Bronchial epithelial cell (primary cell): ENCODE measurements at regions not wholly inside any gene's neighbourhood (a gene's known extent, or its start where the extent isn't known, plus 50 kb on each side); places are given as distances from the start of the nearest gene placed in this dataset.
"Not testable (repeated sequence)": the region's sequence is repeated elsewhere in the genome, so short reads cannot be mapped to it uniquely, and the experiment has no call there.

ENCODE experiments used
- DNase-seq: peaks from one replicate; pipeline ENCODE4 v3.0.0-alpha.2; 2010; ENCODE audit warnings: low read depth
- FAIRE-seq: peaks from 2 replicates; lab custom pipeline; 2011; peaks lifted over from hg19 to GRCh38; lab: Jason Lieb, UNC
- H3K27me3 ChIP-seq: 2 replicates; pipeline ENCODE4 v1.5.1; 2011; ENCODE audit warnings: low read length; ENCODE audit not compliant: control insufficient read depth, insufficient read depth
- H3K36me3 ChIP-seq: 2 replicates; pipeline ENCODE4 v1.5.1; 2011; ENCODE audit warnings: low read length; ENCODE audit not compliant: control insufficient read depth, insufficient read depth
- H3K4me3 ChIP-seq: 2 replicates; pipeline ENCODE4 v1.5.1; 2011; ENCODE audit warnings: mild to moderate bottlenecking, low read depth, low read length, control low read depth
- TF ChIP-seq, protein P1 (sequence below): IDR thresholded peaks from 2 replicates; pipeline ENCODE4 v1.5.1; 2011; ENCODE audit warnings: mild to moderate bottlenecking, moderate library complexity, low read length, control low read depth, inconsistent platforms; ENCODE audit not compliant: insufficient read depth, severe bottlenecking

- Histone ChIP-seq H3K36me3 (no peaks in the 10 kb centered on the region), H3K4me3 (no peak overlapping the region), H3K27me3 (no peaks in the 10 kb centered on the region)
- no peak for FAIRE-seq
- TF ChIP-seq, protein P1, sequence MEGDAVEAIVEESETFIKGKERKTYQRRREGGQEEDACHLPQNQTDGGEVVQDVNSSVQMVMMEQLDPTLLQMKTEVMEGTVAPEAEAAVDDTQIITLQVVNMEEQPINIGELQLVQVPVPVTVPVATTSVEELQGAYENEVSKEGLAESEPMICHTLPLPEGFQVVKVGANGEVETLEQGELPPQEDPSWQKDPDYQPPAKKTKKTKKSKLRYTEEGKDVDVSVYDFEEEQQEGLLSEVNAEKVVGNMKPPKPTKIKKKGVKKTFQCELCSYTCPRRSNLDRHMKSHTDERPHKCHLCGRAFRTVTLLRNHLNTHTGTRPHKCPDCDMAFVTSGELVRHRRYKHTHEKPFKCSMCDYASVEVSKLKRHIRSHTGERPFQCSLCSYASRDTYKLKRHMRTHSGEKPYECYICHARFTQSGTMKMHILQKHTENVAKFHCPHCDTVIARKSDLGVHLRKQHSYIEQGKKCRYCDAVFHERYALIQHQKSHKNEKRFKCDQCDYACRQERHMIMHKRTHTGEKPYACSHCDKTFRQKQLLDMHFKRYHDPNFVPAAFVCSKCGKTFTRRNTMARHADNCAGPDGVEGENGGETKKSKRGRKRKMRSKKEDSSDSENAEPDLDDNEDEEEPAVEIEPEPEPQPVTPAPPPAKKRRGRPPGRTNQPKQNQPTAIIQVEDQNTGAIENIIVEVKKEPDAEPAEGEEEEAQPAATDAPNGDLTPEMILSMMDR, result no peak
- no peak for DNase-seq
These were observed 106.5 kb upstream of the SATB1 start for GRCh38 chr3:18531662-18532061.

- no peak for FAIRE-seq
- TF ChIP-seq, protein P1, result no peak
- H3K36me3 ChIP-seq, result no peaks in the 10 kb centered on the region
These were observed 104.5 kb upstream of the SATB1 start for GRCh38 chr3:18529631-18530030.

GRCh38 chr3:18527691-18528090, 102.6 kb upstream of the SATB1 start:
- TF ChIP-seq, protein P1, result no peak
- Histone ChIP-seq H3K36me3 (no peaks in the 10 kb centered on the region), H3K4me3 (no peak overlapping the region), H3K27me3 (no peaks in the 10 kb centered on the region)
- FAIRE-seq, result no peak
- no peak for DNase-seq

More at GRCh38 chr3:18529631-18530030, 104.5 kb upstream of the SATB1 start:
- H3K4me3 ChIP-seq, result no peak overlapping the region
- H3K27me3 ChIP-seq, result no peaks in the 10 kb centered on the region
- no peak for DNase-seq

GRCh38 chr3:18526667-18527066, 101.5 kb upstream of the SATB1 start:
- Histone ChIP-seq H3K36me3 (no peaks in the 10 kb centered on the region), H3K27me3 (no peaks in the 10 kb centered on the region), H3K4me3 (no peak overlapping the region)
- FAIRE-seq, result no peak
- DNase-seq, result no peak
- TF ChIP-seq, protein P1, result no peak

DNA sequence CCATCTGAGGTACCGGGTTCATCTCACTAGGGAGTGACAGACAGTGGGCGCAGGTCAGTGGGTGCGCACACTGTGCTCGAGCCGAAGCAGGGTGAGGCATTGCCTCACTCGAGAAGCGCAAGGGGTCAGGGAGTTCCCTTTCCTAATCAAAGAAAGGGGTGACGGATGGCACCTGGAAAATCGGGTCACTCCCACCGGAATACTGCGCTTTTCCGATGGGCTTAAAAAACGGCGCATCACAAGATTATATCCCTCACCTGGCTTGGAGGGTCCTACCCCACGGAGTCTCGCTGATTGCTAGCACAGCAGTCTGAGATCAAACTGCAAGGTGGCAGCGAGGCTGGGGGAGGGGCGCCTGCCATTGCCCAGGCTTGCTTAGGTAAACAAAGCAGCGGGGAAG, 91.0 kb upstream of the SATB1 start:
- not testable (repeated sequence) for H3K27me3 ChIP-seq, DNase-seq, H3K4me3 ChIP-seq, FAIRE-seq, H3K36me3 ChIP-seq

GRCh38 chr3:18513091-18513490, 88.0 kb upstream of the SATB1 start:
- DNase-seq (no peak), FAIRE-seq (no peak)
- Histone ChIP-seq H3K27me3 (no peaks in the 10 kb centered on the region), H3K4me3 (no peak overlapping the region), H3K36me3 (no peaks in the 10 kb centered on the region)
- TF ChIP-seq, protein P1, result no peak
